GM12801 (cell line): ENCODE measurements at regions not wholly inside any gene's neighbourhood (a gene's known extent, or its start where the extent isn't known, plus 50 kb on each side); places are given as distances from the start of the nearest gene placed in this dataset.

Experiments
- CTCF ChIP-seq: IDR thresholded peaks from one replicate; pipeline ENCODE4 v1.5.1; 2011; ENCODE audit warnings: control low read depth; ENCODE audit not compliant: insufficient read length; ENCODE audit errors: extremely low read depth

- no peak for TF ChIP-seq CTCF
Observed at GRCh38 chr2:37873749-37874330, 51.2 kb upstream of the RMDN2 start.

GRCh38 chr2:37874470-37874869 lies 50.6 kb upstream of the RMDN2 start:
- no peak for TF ChIP-seq CTCF
